NCI-H1105 treated with DMSO at 0.1 percent for 48 hours (cell line): ENCODE measurements at regions not wholly inside any gene's neighbourhood (a gene's known extent, or its start where the extent isn't known, plus 50 kb on each side); places are given as distances from the start of the nearest gene placed in this dataset.

Experiments used
- DNase-seq: peaks from one replicate; lab custom pipeline; 2025; lab: John Stamatoyannopoulos, UW

GRCh38 chr11:95692526-95693260, 96.9 kb downstream of the FAM76B start:
- no peak for DNase-seq

DNA sequence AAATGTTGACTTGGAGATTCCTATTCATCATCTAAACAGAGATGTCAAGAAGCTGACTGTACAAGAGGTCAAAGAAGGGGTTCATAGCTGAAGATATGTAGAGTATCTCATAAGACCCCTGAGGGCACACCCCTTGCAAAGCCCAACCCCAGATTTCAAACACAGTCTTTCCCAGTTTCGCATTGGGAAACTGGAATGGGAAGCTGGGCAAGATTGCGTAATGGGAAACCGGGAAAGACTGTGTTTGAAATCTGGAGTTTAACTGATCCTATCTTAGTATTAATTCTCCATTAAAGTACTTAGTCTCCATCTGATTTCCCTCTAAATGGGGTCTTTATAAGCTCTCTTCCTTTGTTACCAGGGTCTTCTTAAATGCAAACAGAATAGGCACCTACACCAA, 99.5 kb downstream of the FAM76B start:
- no peak for DNase-seq

- DNase-seq = no peak
Observed at GRCh38 chr11:95688501-95689222, 100.9 kb downstream of the FAM76B start.

GRCh38 chr11:95688015-95688414, 101.6 kb downstream of the FAM76B start:
- DNase-seq = no peak

DNA sequence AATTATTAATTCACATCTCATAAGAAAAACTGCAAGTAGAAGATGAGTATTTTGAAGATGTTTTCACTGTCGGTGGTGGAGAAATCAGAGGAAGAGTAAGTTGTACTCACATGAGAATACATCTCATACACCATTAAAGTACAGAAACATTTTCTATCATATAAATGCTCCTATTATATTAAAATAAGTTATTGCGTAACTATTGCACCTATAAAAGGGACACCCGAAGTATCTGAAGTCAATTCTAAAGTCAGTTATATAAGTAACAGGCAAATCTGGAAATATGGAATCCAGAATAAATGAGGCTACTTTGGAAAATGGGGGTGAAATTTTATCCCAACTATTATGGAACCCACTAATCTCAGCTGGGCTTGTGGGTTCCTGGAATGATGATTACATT, 103.3 kb downstream of the FAM76B start:
- DNase-seq = no peak

GRCh38 chr11:95684701-95685100, 104.9 kb downstream of the FAM76B start:
- no peak for DNase-seq

GRCh38 chr11:95684170-95684569, 105.4 kb downstream of the FAM76B start:
- DNase-seq = no peak

- no peak for DNase-seq
Observed at GRCh38 chr11:95682552-95682951, 107.0 kb downstream of the FAM76B start.

GRCh38 chr11:95680169-95680929, 109.2 kb downstream of the FAM76B start:
- no peak for DNase-seq

- no peak for DNase-seq
Observed at GRCh38 chr11:95678988-95679387, 110.6 kb downstream of the FAM76B start.

DNA sequence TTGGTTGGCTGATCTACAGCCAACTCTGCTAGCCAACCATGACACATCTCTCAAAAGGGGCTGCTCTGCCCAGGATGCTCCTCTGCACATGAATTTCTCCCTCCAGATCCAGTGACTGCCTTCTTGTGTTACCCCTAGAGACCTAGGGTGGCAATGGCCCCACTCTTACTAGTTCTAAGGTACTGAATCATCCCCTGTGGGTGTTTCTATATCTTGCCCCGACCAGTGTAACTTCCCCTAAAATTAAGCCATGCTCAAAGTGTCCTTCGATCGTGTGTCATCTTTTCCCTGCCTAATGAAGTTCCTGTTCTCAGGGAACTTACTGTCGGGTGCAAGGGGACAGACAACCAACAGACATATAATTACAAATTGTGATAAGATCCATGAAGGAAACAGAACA, 113.3 kb downstream of the FAM76B start:
- DNase-seq = no peak

GRCh38 chr11:95675585-95675984, 114.0 kb downstream of the FAM76B start:
- no peak for DNase-seq

DNA sequence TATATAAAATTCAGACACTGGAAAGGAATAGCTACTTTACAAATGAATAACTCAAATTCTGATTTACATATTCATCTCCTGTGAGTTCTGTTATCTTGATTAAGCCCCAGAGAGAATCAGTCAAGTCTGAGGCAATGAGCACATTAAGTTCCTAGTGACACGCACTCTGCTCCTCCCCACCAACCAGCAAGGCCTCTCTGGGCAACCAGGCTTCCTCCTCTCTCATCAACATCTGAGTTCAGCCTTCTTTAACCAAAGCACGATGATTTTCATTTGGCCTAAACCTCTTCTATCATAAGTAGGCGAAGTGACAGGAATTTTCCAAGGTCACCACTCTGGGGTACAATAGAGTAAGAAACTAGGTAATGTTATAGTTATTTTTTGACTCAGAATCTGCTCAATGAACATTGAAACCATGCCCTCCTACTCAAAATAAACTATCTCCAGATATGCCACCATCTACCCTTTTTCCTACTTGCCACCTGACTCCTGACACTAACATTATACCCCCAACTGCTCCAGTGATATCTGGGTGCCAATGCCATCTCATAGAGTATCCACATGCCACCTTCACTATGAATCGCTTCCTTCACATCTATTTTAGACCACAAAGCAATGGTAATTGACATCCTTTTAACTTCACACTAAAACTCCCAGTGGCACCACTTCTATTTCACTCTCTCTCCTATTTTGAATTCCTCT, 114.8 kb downstream of the FAM76B start:
- DNase-seq = no peak

- no peak for DNase-seq
Observed at GRCh38 chr11:95671768-95672167, 117.8 kb downstream of the FAM76B start.

GRCh38 chr11:95668131-95668530, 121.5 kb downstream of the FAM76B start:
- DNase-seq = no peak

DNA sequence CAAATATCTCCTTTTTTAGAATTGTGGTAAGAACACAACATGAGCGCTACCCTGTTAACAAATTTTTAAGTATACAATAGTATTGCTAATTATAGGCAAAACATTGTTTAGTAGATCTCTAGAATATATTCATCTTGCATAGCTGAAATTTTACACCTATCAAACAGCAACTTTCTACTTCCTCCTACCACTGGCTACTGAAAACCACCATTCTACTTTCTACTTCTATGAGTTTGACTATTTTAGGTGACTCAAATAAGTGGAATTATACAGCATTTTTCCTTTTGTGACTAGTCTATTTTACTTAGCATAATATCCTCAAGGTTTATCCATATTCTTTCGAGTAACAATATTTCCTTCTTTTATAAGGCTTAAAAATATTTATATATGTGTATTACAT, 128.4 kb downstream of the FAM76B start:
- DNase-seq = no peak

DNA sequence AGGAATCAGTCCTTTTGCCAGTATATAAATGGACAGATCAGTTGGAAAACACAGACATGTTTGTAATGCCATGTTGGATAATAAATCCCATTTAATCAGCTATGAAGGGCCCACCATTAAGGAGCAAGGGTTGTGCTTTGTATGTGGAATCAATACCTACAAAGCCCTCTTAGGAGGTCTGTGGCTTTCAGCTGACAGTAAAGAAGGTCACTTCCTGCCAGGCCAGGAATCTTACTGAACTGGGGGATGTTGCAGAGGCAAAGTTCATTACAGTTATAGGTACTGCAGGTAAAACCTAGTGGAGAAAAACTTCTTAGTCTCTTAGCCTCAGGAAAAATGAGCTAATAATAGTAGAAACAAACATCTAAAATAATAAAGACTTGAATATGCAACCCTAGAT, 129.5 kb downstream of the FAM76B start:
- DNase-seq = no peak

GRCh38 chr11:95659088-95659487, 130.5 kb downstream of the FAM76B start:
- no peak for DNase-seq

DNA sequence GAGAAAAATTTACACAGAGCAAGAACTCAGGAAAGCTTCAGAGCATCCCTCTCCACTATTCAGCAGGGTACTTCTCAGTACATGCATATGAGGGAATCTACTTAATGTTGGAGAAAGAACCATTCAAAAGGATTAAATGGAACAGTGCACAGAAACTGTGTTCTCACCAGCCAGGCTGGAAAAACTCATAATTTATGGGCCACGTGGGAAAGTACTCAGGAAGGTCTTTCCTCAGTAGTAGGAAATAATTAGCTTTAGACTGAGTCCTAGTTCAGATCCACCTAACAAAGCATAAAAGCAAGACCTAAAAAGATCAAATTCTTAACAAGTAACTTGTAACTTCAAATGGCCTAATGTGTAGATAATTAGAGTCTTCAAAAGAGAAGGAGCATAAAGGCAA, 134.0 kb downstream of the FAM76B start:
- no peak for DNase-seq

DNA sequence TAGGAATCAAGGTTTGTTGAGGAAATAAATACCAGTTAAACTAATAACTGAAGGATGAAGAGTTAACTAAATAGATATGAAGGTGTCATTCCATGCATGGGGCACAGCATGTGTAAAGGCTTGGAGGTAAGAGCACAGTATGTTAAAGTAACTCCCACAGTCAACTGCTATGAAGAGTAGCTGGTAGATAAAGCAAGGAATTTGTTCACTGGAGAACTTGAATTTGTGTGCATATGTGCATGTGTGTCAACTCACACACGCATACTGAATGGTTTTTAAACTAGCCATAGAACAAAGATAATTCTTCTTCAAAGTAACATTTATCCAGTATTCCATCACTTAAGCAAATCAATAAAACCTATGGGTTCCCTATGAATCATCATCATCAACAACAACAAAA, 135.9 kb downstream of the FAM76B start:
- DNase-seq = no peak

DNA sequence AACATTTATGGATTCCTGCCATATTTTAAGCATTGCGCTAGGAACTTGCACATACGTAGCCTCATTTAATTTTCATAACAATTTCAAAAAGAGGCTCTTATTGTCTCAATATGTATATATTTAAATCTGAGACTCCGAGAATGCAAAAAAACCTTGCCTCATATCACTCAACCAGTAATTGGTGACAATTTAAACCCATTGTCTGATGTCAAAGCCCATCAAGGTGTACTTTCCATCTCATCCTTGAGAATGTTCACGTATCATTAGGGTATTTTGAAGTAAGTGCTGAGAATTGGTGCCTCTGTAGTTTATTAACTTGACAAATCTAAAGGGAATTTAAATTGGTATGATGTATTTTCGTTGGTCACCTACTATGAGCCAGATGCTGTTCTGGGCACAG, 136.5 kb downstream of the FAM76B start:
- no peak for DNase-seq

- peak; percentile 93 for DNase-seq
Observed at GRCh38 chr11:95652002-95652472, 137.5 kb downstream of the FAM76B start.
